ENCODE measurements at regions not wholly inside any gene's neighbourhood (a gene's known extent, or its start where the extent isn't known, plus 50 kb on each side); places are given as distances from the start of the nearest gene placed in this dataset.

DNA sequence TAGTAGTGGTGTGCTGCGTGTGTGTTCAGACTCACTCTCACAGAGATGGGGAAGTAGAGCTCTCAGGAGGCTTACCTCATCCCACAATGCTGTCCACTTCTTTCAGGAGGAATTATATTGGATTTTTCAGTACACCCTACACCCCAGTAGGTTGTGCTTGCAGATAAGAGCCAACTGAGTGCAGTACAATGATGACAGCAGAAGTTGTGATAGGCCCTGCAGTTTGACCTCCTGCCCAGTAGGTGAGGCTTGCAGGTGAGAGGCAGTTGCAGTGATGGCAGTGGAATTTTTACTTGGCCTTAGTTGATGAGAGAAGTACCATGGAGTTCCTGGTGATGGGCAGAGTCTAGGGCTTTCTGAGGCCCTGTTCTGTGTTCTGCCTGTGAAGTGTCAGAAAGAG is 657.8 kb downstream of the KCNJ3 start:
- no peak for TF ChIP-seq CTCF (IDR thresholded peaks at IDR 0.05)
- TF ChIP-seq POLR2A (IDR thresholded peaks at IDR 0.05) = no peak

Measured in Peyer's patch (tissue), 4 donors.